ENCODE measurements at regions not wholly inside any gene's neighbourhood (a gene's known extent, or its start where the extent isn't known, plus 50 kb on each side); places are given as distances from the start of the nearest gene placed in this dataset.

GRCh38 chr9:87800456-87800855 lies 74.5 kb downstream of the CTSL start:
- H3K4me3 ChIP-seq: no peak overlapping the region
- DNase-seq (peak in 1 of 3 donors; percentile 5), ATAC-seq (ENCODE audit: insufficient read depth, low FRiP score) (no peak)
- H3K9ac ChIP-seq (ENCODE audit: insufficient read depth in 1 of 2, low read length in 2 of 2): no peak overlapping the region
- 92% methylated on average over 7 of the region's 7 CpGs for WGBS, 2 donors
- no peak for TF ChIP-seq CTCF (IDR thresholded peaks at IDR 0.05; ENCODE audit: control extremely low read depth, extremely low read depth)
- no peaks in the 10 kb centered on the region for H3K36me3 ChIP-seq (ENCODE audit: control insufficient read depth in 4 of 4, insufficient read depth in 4 of 4, low read length in 4 of 4)
- no peaks in the 10 kb centered on the region for H3K4me1 ChIP-seq (ENCODE audit: control insufficient read depth in 5 of 5, insufficient read depth in 5 of 5, low read length in 5 of 5)
- H3K27ac ChIP-seq (ENCODE audit: low read depth in 1 of 2, low read length in 1 of 2): no peak overlapping the region
- peaks cover 0 to 2% (median 0%) of the 10 kb centered on the region in 4 donors for H3K9me3 ChIP-seq (ENCODE audit: control insufficient read depth in 4 of 4, insufficient read depth in 3 of 4, low read length in 3 of 4)
- no peaks in the 10 kb centered on the region for H3K27me3 ChIP-seq (ENCODE audit: control insufficient read depth in 3 of 3, insufficient read depth in 3 of 3, low read length in 2 of 3)

GRCh38 chr9:87801013-87801412 lies 75.1 kb downstream of the CTSL start:
- no peaks in the 10 kb centered on the region for H3K4me1 ChIP-seq (ENCODE audit: control insufficient read depth in 5 of 5, insufficient read depth in 5 of 5, low read length in 5 of 5)
- no peak overlapping the region for H3K4me3 ChIP-seq
- ATAC-seq (ENCODE audit: insufficient read depth, low FRiP score) (no peak), DNase-seq (no peak)
- H3K27me3 ChIP-seq (ENCODE audit: control insufficient read depth in 3 of 3, insufficient read depth in 3 of 3, low read length in 2 of 3): no peaks in the 10 kb centered on the region
- H3K9me3 ChIP-seq (ENCODE audit: control insufficient read depth in 4 of 4, insufficient read depth in 3 of 4, low read length in 3 of 4): no peaks in the 10 kb centered on the region
- no peak for TF ChIP-seq CTCF (IDR thresholded peaks at IDR 0.05; ENCODE audit: control extremely low read depth, extremely low read depth)
- WGBS, 2 donors: 54 to 72% methylated on average over 4 of the region's 4 CpGs
- H3K27ac ChIP-seq (ENCODE audit: low read depth in 1 of 2, low read length in 1 of 2): no peak overlapping the region
- no peak overlapping the region for H3K9ac ChIP-seq (ENCODE audit: insufficient read depth in 1 of 2, low read length in 2 of 2)
- H3K36me3 ChIP-seq (ENCODE audit: control insufficient read depth in 4 of 4, insufficient read depth in 4 of 4, low read length in 4 of 4): no peaks in the 10 kb centered on the region

GRCh38 chr9:87803166-87803565 lies 77.2 kb downstream of the CTSL start:
- Histone ChIP-seq H3K4me1 (ENCODE audit: control insufficient read depth in 5 of 5, insufficient read depth in 5 of 5, low read length in 5 of 5) (no peaks in the 10 kb centered on the region), H3K9me3 (ENCODE audit: control insufficient read depth in 4 of 4, insufficient read depth in 3 of 4, low read length in 3 of 4) (peaks cover 0 to 3% (median 1%) of the 10 kb centered on the region in 4 donors), H3K4me3 (no peak overlapping the region), H3K27me3 (ENCODE audit: control insufficient read depth in 3 of 3, insufficient read depth in 3 of 3, low read length in 2 of 3) (no peaks in the 10 kb centered on the region), H3K36me3 (ENCODE audit: control insufficient read depth in 4 of 4, insufficient read depth in 4 of 4, low read length in 4 of 4) (no peaks in the 10 kb centered on the region), H3K9ac (ENCODE audit: insufficient read depth in 1 of 2, low read length in 2 of 2) (no peak overlapping the region), H3K27ac (ENCODE audit: low read depth in 1 of 2, low read length in 1 of 2) (no peak overlapping the region)
- WGBS, 2 donors: 93 to 96% methylated on average over 15 of the region's 15 CpGs
- no peak for TF ChIP-seq CTCF (IDR thresholded peaks at IDR 0.05; ENCODE audit: control extremely low read depth, extremely low read depth)
- DNase-seq (no peak), ATAC-seq (ENCODE audit: insufficient read depth, low FRiP score) (no peak)

GRCh38 chr9:87803623-87804345 lies 77.9 kb downstream of the CTSL start:
- no peaks in the 10 kb centered on the region for H3K27me3 ChIP-seq (ENCODE audit: control insufficient read depth in 3 of 3, insufficient read depth in 3 of 3, low read length in 2 of 3)
- no peaks in the 10 kb centered on the region for H3K4me1 ChIP-seq (ENCODE audit: control insufficient read depth in 5 of 5, insufficient read depth in 5 of 5, low read length in 5 of 5)
- 80 to 81% methylated on average over 9 of the region's 9 CpGs for WGBS, 2 donors
- H3K36me3 ChIP-seq (ENCODE audit: control insufficient read depth in 4 of 4, insufficient read depth in 4 of 4, low read length in 4 of 4): no peaks in the 10 kb centered on the region
- peaks cover 0 to 4% (median 1%) of the 10 kb centered on the region in 4 donors for H3K9me3 ChIP-seq (ENCODE audit: control insufficient read depth in 4 of 4, insufficient read depth in 3 of 4, low read length in 3 of 4)
- TF ChIP-seq CTCF (IDR thresholded peaks at IDR 0.05; ENCODE audit: control extremely low read depth, extremely low read depth): no peak
- no peak overlapping the region for H3K27ac ChIP-seq (ENCODE audit: low read depth in 1 of 2, low read length in 1 of 2)
- no peak overlapping the region for H3K9ac ChIP-seq (ENCODE audit: insufficient read depth in 1 of 2, low read length in 2 of 2)
- H3K4me3 ChIP-seq: no peak overlapping the region
- DNase-seq (no peak), ATAC-seq (ENCODE audit: insufficient read depth, low FRiP score) (no peak)
